GM23338 (cell line): ENCODE measurements at regions not wholly inside any gene's neighbourhood (a gene's known extent, or its start where the extent isn't known, plus 50 kb on each side); places are given as distances from the start of the nearest gene placed in this dataset.

Source experiments
- ATAC-seq: fragments of 200-7000 bp; cut with Tn5 transposase; 3 replicates; pipeline ENCODE4 v1.9.1; 2020
- DNase-seq: peaks from one replicate; pipeline ENCODE4 v3.0.0-alpha.2; 2015; ENCODE audit warnings: low spot score
- H2AFZ ChIP-seq: fragments of 200-600 bp; sonication (generic); 2 replicates; pipeline ENCODE4 v1.8.0; 2016; ENCODE audit warnings: antibody characterized with exemption, mild to moderate bottlenecking, moderate library complexity
- H3F3A ChIP-seq: fragments of 200-600 bp; sonication (generic); replicated peaks from 2 replicates; pipeline ENCODE4 v1.8.0; 2017; ENCODE audit warnings: antibody characterized with exemption, mixed run types, low read depth
- H3K27ac ChIP-seq: fragments of 200-600 bp; sonication (generic); 2 replicates; pipeline ENCODE4 v1.6.1; 2016; ENCODE audit warnings: low read depth
- H3K27me3 ChIP-seq: fragments of 200-600 bp; sonication (generic); 2 replicates; pipeline ENCODE4 v1.8.0; 2016; ENCODE audit warnings: mild to moderate bottlenecking, mixed run types, moderate library complexity; ENCODE audit not compliant: insufficient read depth
- H3K36me3 ChIP-seq: fragments of 200-600 bp; sonication (generic); 2 replicates; pipeline ENCODE4 v1.8.0; 2016; ENCODE audit warnings: mild to moderate bottlenecking; ENCODE audit not compliant: insufficient read depth
- H3K4me1 ChIP-seq: fragments of 200-600 bp; sonication (generic); 2 replicates; pipeline ENCODE4 v1.8.0; 2016; ENCODE audit warnings: mild to moderate bottlenecking, moderate library complexity; ENCODE audit not compliant: insufficient read depth
- H3K4me2 ChIP-seq: fragments of 200-600 bp; sonication (generic); 2 replicates; pipeline ENCODE4 v1.7.1; 2017; ENCODE audit warnings: mixed run types
- H3K4me3 ChIP-seq: fragments of 200-600 bp; sonication (generic); 2 replicates; pipeline ENCODE4 v1.6.1; 2016; ENCODE audit warnings: mixed run types
- H3K79me2 ChIP-seq: fragments of 200-600 bp; sonication (generic); replicated peaks from 2 replicates; pipeline ENCODE4 v1.8.0; 2017; ENCODE audit warnings: mild to moderate bottlenecking; ENCODE audit not compliant: insufficient read depth
- H3K9me2 ChIP-seq: fragments of 200-600 bp; sonication (generic); 2 replicates; pipeline ENCODE4 v1.8.0; 2017; ENCODE audit not compliant: insufficient read depth
- H4K20me1 ChIP-seq: fragments of 200-600 bp; sonication (generic); replicated peaks from 2 replicates; pipeline ENCODE4 v1.8.0; 2017; ENCODE audit warnings: mild to moderate bottlenecking; ENCODE audit not compliant: insufficient read depth
- H3K27ac Mint-ChIP-seq: 2 replicates; pipeline ENCODE4 v1.8.0; 2020; ENCODE audit warnings: inconsistent platforms, mild to moderate bottlenecking, moderate library complexity, mixed read lengths
- H3K27me3 Mint-ChIP-seq: 3 replicates; pipeline ENCODE4 v1.8.0; 2022; ENCODE audit warnings: low read depth, mild to moderate bottlenecking, moderate library complexity, mixed read lengths, inconsistent platforms; ENCODE audit not compliant: insufficient read depth, poor library complexity
- H3K36me3 Mint-ChIP-seq: 3 replicates; pipeline ENCODE4 v1.8.0; 2021; ENCODE audit warnings: low read depth, mild to moderate bottlenecking, inconsistent platforms, moderate library complexity, mixed read lengths
- H3K4me1 Mint-ChIP-seq: 3 replicates; pipeline ENCODE4 v1.8.0; 2020; ENCODE audit warnings: mild to moderate bottlenecking, inconsistent platforms, mixed read lengths
- H3K4me3 Mint-ChIP-seq: 3 replicates; pipeline ENCODE4 v1.8.0; 2021; ENCODE audit warnings: moderate library complexity, mild to moderate bottlenecking, inconsistent platforms, mixed read lengths
- H3K9me3 Mint-ChIP-seq: 3 replicates; pipeline ENCODE4 v1.8.0; 2020; ENCODE audit warnings: moderate library complexity, mild to moderate bottlenecking, inconsistent platforms, mixed read lengths
- CREB1 ChIP-seq: fragments of 250-450 bp; sonication (Bioruptor Pico); IDR thresholded peaks from 2 replicates; pipeline ENCODE4 v1.5.0; 2020; ENCODE audit warnings: low read depth, mild to moderate bottlenecking, moderate library complexity
- CTCF ChIP-seq, 2 experiments: fragments of 200-600 bp in 1 of 2; sonication (generic) in 1 of 2; conservative IDR thresholded peaks; 2 replicates each; pipeline versions ENCODE4 v1.5.1 to v1.6.1; 2016 to 2017; ENCODE audit warnings: antibody characterized with exemption in 2 of 2, low read depth in 2 of 2, mild to moderate bottlenecking in 2 of 2, moderate library complexity in 1 of 2
- EZH2 ChIP-seq: fragments of 200-600 bp; sonication (generic); IDR thresholded peaks from one replicate; pipeline ENCODE4 v1.8.0; 2017; ENCODE audit warnings: antibody characterized with exemption, mild to moderate bottlenecking, low read depth; ENCODE audit not compliant: unreplicated experiment
- EZH2phosphoT487 ChIP-seq: fragments of 200-600 bp; sonication (generic); IDR thresholded peaks from one replicate; pipeline ENCODE4 v1.8.1; 2018; ENCODE audit warnings: antibody characterized with exemption; ENCODE audit not compliant: unreplicated experiment
- JUNB ChIP-seq: IDR thresholded peaks from one replicate; pipeline ENCODE4 v1.6.1; 2016; ENCODE audit warnings: antibody characterized with exemption; ENCODE audit not compliant: unreplicated experiment
- NANOG ChIP-seq: IDR thresholded peaks from 2 replicates; pipeline ENCODE4 v1.6.1; 2016; ENCODE audit warnings: antibody characterized with exemption, borderline replicate concordance
- POLR2AphosphoS5 ChIP-seq: IDR thresholded peaks from 2 replicates; pipeline ENCODE4 v1.6.1; 2016; ENCODE audit warnings: antibody characterized with exemption, low read depth
- STAT1 ChIP-seq: IDR thresholded peaks from one replicate; pipeline ENCODE4 v1.6.1; 2016; ENCODE audit warnings: antibody characterized with exemption; ENCODE audit not compliant: unreplicated experiment
- ZNF114 ChIP-seq: fragments of 250-450 bp; sonication (Bioruptor Pico); IDR thresholded peaks from 2 replicates; pipeline ENCODE4 v1.5.0; 2020; ENCODE audit warnings: mild to moderate bottlenecking, moderate library complexity
- ZNF331 ChIP-seq: fragments of 250-450 bp; sonication (Bioruptor Pico); IDR thresholded peaks from 2 replicates; pipeline ENCODE4 v1.5.0; 2020; ENCODE audit warnings: low read depth, mild to moderate bottlenecking, moderate library complexity
- TF ChIP-seq, protein P1 (sequence below): IDR thresholded peaks from one replicate; pipeline ENCODE4 v1.6.1; 2018; ENCODE audit warnings: antibody characterized with exemption; ENCODE audit not compliant: unreplicated experiment
- TF ChIP-seq, protein P2 (sequence below): IDR thresholded peaks from 2 replicates; pipeline ENCODE4 v1.6.1; 2016; ENCODE audit warnings: antibody characterized with exemption

DNA sequence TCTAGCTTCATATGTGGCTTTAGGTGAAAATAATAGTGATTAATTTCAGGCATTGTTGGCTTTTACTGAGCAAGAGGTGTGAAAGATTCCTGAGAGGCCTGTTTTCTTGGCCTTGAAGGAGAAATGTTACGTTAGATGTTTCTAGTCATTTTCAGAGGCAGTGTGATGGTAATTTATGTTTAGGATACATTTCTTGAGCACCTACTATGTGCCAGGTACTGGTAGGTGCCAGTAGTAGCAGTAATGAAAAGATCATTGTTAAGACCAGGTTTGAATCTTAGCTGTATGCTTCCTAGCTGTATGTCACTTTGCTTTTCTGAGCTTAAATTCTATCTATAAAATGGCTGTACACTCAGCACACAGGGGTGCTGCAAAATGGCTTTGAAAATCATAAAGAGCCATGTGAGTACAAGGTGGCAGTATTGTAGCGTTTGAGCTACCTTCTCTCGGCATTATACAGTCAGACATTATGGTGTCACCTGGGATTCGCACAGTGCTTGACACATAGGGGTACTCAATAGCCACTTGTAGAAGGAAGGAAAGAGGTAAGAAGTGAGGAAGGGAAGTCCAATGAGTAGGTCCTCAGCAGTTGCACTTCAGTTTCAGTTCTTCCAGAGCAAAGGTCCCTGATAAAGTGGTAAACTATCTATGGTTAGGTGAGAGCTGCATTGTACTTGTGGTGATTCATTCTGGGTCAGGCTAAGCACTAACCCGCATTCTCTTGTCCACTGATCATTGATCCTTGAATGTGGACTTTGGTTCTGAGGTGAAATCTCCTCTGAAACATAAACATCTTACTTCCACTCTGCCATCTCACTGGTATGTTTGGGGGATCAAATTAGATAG is 166.5 kb upstream of the NR3C1 start:
- H3K36me3 ChIP-seq: no peaks in the 10 kb centered on the region
- no peak overlapping the region for H3K4me2 ChIP-seq
- no peak for TF ChIP-seq EZH2phosphoT487
- TF ChIP-seq JUNB: no peak
- TF ChIP-seq ZNF114 (CRISPR knock-in tag): no peak
- H4K20me1 ChIP-seq: no peaks in the 10 kb centered on the region
- no peak overlapping the region for H3K4me3 Mint-ChIP-seq
- peaks cover 5% of the 10 kb centered on the region for H3K27me3 Mint-ChIP-seq
- DNase-seq: no peak
- H3K4me1 Mint-ChIP-seq: no peaks in the 10 kb centered on the region
- no peaks in the 10 kb centered on the region for H3K27me3 ChIP-seq
- no peak overlapping the region for H3K27ac Mint-ChIP-seq
- no peaks in the 10 kb centered on the region for H3K79me2 ChIP-seq
- no peak overlapping the region for H2AFZ ChIP-seq
- H3K36me3 Mint-ChIP-seq: no peaks in the 10 kb centered on the region
- no peak for ATAC-seq
- no peaks in the 10 kb centered on the region for H3K9me3 Mint-ChIP-seq
- no peaks in the 10 kb centered on the region for H3F3A ChIP-seq
- no peaks in the 10 kb centered on the region for H3K9me2 ChIP-seq
- H3K4me3 ChIP-seq: no peak overlapping the region
- no peaks in the 10 kb centered on the region for H3K4me1 ChIP-seq
- no peak overlapping the region for H3K27ac ChIP-seq

DNA sequence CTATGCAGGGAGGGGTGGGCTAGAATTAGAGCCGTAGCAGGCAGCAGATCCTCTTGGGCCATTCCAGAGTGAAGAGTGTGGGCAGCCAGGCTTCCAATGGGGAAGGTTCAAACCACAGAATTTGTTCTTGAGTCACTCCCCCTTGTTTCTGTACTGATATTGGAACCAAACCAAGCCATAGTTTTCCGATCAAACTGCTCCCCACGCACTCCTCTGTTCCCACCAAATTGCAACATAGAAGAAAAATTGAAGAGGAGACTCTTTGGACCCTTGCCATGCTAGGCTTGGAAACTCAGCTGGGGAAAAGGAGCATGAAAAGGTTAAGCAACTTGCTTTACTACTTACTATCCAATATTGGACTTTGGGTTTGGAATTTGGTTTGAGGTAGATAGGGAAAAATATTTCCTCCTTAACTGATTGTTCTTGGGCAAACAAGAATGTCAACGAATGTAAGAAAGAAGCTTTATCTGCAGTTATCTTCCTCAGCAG is 165.8 kb upstream of the NR3C1 start:
- Mint-ChIP-seq H3K4me3 (no peak overlapping the region), H3K4me1 (no peaks in the 10 kb centered on the region), H3K9me3 (no peaks in the 10 kb centered on the region), H3K27me3 (no peaks in the 10 kb centered on the region), H3K36me3 (no peaks in the 10 kb centered on the region), H3K27ac (no peak overlapping the region)
- Histone ChIP-seq H3K4me2 (no peak overlapping the region), H3K27me3 (no peaks in the 10 kb centered on the region), H3K36me3 (no peaks in the 10 kb centered on the region), H3K4me3 (no peak overlapping the region), H4K20me1 (no peaks in the 10 kb centered on the region), H2AFZ (no peak overlapping the region), H3K27ac (no peak overlapping the region), H3F3A (no peaks in the 10 kb centered on the region), H3K4me1 (no peaks in the 10 kb centered on the region), H3K79me2 (no peaks in the 10 kb centered on the region), H3K9me2 (no peaks in the 10 kb centered on the region)
- DNase-seq (no peak), ATAC-seq (no peak)
- TF ChIP-seq CTCF (conservative IDR thresholded peaks at IDR 0.05; ENCODE audit: low read depth in 2 of 2) (no peak), STAT1 (no peak), ZNF331 (CRISPR knock-in tag) (no peak), CREB1 (CRISPR knock-in tag) (no peak), POLR2AphosphoS5 (no peak), EZH2 (no peak), NANOG (no peak)
- TF ChIP-seq, protein P1, sequence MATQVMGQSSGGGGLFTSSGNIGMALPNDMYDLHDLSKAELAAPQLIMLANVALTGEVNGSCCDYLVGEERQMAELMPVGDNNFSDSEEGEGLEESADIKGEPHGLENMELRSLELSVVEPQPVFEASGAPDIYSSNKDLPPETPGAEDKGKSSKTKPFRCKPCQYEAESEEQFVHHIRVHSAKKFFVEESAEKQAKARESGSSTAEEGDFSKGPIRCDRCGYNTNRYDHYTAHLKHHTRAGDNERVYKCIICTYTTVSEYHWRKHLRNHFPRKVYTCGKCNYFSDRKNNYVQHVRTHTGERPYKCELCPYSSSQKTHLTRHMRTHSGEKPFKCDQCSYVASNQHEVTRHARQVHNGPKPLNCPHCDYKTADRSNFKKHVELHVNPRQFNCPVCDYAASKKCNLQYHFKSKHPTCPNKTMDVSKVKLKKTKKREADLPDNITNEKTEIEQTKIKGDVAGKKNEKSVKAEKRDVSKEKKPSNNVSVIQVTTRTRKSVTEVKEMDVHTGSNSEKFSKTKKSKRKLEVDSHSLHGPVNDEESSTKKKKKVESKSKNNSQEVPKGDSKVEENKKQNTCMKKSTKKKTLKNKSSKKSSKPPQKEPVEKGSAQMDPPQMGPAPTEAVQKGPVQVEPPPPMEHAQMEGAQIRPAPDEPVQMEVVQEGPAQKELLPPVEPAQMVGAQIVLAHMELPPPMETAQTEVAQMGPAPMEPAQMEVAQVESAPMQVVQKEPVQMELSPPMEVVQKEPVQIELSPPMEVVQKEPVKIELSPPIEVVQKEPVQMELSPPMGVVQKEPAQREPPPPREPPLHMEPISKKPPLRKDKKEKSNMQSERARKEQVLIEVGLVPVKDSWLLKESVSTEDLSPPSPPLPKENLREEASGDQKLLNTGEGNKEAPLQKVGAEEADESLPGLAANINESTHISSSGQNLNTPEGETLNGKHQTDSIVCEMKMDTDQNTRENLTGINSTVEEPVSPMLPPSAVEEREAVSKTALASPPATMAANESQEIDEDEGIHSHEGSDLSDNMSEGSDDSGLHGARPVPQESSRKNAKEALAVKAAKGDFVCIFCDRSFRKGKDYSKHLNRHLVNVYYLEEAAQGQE: no peak
- TF ChIP-seq, protein P2, sequence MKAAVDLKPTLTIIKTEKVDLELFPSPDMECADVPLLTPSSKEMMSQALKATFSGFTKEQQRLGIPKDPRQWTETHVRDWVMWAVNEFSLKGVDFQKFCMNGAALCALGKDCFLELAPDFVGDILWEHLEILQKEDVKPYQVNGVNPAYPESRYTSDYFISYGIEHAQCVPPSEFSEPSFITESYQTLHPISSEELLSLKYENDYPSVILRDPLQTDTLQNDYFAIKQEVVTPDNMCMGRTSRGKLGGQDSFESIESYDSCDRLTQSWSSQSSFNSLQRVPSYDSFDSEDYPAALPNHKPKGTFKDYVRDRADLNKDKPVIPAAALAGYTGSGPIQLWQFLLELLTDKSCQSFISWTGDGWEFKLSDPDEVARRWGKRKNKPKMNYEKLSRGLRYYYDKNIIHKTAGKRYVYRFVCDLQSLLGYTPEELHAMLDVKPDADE: no peak
